HG03108 (cell line): ENCODE measurements at regions not wholly inside any gene's neighbourhood (a gene's known extent, or its start where the extent isn't known, plus 50 kb on each side); places are given as distances from the start of the nearest gene placed in this dataset.
"Not testable (repeated sequence)": the region's sequence is repeated elsewhere in the genome, so short reads cannot be mapped to it uniquely, and the experiment has no call there.

ENCODE experiments used
- ATAC-seq: cut with Tn5 transposase; IDR thresholded peaks from one replicate; pipeline ENCODE4 v1.9.1; 2021; ENCODE audit warnings: moderate library complexity; ENCODE audit not compliant: unreplicated experiment

DNA sequence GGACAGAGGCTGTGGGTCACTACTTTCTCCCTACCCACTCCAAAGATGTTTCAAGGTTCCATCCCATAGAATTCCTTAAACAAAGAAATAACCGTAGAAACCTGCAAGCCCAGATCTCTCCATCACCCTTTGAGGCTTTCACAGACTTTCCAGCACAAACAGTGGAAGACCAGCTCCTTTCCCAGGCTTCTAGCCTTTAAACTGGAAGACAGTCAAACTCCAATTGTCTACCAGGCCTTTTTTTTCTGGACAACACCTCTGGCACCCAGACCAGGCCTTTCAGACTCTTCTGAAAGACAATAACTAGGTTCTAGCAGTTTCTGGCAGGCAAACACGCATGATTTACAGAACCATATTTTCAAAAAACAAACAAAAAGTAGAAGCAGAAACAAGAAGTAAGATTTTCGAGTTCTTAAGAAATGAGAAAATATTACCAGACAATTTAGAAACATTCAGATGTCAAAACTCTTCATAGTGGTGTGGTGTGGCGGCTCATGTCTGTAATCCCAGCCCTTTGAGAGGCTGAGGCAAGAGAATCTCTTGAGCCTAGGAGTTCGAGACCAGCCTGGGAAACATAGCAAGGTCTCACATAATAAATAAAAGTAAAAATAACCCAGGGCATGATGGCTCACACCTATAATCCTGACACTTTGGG lies 73.0 kb upstream of the EPCAM start:
- ATAC-seq = no peak

DNA sequence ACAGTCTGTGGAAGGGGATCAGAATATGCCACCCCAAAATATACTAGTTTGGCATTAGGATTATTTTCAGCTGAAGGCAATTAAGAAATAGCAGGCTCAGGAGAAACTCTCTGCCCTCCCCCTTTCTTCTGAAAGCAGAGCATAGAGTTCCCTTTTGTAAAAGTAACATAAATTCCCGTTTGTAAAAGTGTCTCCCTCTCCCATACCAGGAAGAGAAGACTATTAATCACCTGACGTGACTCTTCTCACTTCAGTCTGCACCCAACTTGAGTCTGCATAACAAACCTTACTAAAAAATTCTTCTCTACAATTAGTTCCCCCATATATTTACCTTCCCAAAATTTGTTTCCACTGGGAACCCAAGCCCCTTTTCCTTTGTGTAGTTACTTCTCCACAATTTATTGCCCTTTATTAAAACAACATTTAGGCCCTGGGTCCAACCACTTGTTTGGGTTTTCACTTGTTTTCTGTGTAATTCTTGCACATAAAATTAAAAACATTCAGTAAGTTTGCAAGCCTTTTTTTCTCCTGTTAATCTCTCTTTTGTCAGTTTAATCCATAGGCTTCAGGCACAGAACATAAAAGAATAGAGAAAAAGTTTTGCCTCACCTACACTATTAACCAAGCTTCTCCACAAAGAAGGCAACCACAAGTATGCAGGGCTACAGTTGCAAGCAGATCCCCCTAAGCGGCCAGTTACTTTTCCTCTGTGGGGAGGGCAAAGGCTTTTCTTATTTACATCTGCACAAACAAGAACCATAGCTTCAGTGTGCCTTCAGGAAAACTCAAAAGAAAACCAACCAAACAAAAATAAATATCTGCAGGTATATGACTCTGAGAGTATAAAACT lies 73.8 kb upstream of the EPCAM start:
- ATAC-seq = no peak

DNA sequence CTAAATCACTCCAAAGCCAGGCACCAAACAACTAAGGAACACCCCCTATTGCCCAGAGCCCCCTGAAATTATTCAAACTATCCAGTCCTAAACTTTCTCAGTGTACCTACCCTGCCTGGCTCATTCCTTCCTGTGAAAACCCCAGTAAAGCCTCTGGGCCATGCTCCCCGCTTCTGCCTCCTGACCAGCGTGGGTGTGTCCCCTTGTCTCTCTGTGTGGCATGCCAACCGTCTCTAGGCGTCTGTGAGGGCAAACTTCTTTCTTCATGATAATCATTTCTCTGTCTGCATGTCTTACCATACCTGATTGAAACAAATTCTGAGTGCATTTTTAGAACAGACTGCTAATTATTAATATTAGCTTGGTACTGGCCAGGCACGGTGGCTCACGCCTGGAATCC lies 75.1 kb upstream of the EPCAM start:
- no peak for ATAC-seq

DNA sequence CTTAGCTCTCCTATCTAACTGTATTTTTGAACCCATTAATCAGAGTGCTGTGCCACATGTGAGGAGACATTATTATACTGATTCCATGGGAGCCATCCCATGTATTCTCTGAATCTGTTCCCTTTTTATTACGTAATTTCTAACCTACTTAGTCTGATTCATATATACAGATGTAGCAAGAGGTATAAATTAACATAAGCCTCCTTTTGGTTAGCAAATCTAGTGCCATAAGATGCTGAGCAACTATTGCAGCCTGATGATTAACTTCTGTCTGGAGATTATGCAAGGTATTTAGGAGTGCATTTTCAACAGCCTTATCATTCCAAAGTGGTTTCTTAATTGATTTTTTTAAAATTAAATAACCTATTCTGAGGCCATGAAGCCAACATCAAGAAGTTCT lies 80.2 kb upstream of the EPCAM start:
- ATAC-seq = no peak

DNA sequence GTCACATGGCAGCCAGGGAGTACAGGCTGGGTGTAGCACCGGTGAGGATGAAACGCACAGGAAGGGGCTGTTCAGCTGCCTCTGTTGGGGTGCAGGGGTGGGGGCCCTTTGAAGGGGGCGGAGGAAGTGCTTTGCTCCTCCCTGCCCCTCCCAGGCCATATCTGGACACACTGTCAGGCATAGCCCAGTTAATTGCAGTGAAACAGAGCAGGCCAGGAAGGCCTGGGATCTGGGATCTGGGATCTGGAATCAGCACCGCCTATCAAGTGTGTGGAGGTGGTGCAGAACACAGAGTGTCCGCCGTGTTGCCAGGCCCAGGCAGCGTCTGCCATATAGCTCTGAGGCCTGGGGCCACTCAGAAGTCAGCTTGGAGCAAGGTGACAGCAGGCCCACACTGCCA lies 85.5 kb upstream of the EPCAM start:
- ATAC-seq = no peak

DNA sequence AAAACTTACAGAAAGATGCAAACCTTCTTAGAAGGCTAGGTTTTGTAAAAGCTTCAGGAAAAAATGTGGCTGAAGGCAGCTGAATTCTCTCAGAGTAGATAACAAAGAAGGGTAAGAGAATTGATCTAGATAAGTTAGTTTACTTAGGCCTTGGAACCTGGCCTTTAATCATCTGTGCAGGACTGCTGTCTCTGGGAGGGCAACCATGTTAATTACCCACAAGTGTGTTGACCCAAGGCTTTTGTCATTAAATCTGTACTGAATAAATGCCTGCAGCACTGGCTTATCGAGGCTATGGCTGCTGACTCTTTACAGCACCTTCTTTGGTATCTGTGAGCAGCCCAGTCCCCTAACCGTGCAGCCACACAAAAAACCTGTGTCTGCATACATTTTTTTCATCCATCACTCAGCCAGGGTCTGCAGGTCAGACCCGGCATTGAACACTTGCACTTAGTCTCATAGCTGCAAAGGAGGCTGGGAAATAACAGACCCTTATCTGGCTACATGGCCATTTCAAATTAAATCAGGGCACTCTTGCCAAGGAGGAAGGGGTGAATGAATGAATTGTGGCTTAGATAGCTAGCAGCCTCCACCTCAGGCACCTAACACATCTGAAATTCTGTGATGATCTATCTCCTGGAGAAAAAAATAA lies 86.4 kb upstream of the EPCAM start:
- no peak for ATAC-seq

DNA sequence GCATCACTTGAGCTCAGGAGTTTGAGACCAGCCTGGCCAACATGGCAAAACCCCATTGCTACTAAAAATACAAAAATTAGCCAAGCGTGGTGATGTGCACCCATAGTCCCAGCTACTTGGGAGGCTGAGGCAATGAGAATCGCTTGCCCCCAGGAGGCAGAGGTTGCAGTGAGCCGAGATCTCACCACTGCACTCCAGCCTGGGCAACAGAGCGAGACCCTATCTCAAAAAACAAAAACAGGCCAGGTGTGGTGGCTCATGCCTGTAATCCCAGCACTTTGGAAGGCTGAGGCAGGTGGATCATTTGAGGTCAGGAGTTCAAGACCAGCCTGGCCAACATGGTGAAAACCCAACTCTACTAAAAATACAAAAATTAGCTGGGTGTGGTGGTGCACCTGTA lies 89.6 kb upstream of the EPCAM start:
- not testable (repeated sequence) for ATAC-seq

DNA sequence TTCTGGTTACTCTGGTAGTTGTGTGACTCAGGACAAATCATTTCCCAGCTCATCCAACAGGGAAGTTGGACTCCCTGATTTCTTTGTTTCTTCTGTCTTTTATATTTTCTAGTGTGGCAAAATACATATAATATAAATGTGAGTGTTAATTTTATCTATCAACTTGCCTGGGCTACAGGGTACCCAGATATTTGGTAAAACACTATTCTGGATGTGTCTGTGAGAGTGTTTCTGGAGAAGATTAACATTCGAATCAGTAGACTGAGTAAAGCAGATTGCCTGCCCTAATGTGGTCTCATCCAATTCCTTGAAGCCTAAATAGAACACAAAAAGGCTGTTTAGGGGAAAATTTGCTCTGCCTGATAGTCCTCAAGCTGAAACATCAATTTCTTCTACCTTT lies 91.1 kb upstream of the EPCAM start:
- no peak for ATAC-seq

DNA sequence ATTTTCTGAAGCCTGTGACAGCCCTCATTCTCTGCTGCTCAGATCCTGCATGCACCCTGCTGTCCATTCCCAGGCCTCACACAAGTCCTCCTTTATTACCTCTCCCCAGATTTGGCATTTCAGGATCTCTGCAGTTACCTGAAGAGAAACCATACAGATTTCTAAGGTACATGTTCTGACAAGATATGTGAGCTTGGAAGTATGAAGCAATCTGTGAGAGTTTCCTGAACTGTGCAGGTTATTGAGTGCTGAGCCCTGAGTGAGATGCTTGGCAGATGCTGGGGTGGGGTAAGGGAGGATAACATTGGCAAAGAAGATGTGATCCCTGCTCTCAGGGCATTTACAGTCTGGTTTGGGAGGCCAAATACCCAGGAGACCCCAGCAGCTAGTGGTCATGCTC lies 91.9 kb upstream of the EPCAM start:
- no peak for ATAC-seq

DNA sequence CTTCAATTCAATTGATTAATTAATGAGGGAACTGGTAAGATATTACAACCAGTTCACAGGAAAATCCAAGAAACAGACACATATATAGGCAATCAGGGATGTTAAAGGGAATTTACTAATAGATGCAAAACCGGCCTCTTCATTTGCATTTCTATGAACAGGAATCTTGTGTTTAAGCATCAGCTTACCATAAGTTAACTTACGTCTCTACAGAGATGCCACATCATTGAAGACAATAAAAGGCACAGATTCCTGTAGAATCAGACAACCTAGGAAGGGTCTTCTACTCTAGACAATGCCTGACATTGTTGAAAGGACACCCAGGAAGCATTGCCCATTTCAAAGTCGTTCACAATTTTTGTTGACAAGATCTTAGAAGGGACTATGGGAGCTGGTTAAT lies 93.0 kb upstream of the EPCAM start:
- no peak for ATAC-seq

DNA sequence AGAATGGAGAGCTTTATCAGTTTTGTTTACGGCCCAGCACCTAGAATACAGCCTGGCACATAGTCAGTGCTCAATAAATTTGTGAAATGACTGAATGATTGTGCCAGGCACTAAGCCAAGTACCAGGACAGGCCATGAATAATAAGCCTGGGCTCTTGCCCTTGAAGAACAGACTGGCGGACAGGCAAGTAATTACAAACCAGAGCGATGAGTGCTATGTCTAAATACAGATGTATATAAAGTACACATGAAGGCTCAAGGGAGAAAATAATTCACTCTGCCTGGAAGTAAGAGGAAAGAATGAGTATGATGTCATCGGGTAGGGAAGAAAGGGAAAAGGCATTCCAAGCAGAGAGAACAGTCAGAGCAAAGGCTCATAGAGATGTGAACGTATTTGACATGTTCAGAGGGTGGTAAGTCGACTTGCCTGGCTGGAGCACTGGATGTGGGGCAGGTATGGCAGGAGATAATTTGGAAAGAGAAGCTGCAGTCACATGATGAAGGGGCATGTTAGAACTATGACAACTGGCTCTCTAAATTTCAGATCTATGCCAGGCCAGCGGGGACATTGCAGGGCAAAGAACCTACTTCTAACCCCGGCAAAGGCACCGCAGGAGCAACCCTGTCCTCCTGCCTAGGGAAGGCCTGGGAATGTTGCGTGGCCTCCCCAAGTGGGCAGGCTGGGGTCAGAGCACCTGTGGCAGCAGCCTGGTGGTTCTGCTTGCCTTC lies 94.9 kb upstream of the EPCAM start:
- no peak for ATAC-seq

DNA sequence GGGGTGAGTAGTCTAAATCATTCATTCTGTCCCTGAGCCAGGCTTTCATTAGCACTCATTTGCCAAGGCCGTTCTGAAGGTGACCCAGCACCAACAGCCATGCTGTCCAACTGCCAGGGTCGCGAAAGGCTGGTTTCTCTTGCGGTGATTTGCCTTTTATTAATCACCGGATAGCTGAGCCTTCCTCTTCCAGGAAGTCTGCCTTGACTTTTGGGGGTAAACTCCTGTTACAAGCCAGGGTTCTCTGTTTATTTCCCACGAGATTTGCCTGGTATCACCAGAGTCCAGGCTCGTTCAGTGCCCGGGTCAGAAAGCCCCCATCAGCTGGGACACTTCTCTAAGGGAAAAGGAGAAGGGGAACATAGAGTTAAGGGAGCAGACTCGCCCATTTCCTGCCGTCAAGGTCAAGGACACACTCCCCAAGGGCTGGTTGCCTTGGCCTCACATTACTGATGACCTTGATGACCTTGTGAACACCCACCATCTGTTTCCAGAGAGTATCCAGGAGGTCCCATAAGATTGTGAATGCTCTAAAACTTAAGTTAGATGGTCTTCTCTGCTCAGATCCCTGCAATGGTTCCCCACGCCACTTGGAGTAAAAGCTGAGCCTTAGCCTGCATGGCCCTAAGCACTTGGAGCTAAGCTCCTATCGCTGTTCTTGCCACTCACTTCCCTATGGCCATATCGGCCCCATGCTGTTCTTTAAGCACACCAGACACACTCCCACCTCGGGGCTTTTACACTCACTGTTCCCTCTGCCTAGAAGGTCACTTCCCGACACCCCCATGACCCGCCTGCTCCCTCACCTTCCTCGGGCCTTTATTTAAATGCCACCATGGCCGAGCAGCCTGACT lies 96.0 kb upstream of the EPCAM start:
- no peak for ATAC-seq

DNA sequence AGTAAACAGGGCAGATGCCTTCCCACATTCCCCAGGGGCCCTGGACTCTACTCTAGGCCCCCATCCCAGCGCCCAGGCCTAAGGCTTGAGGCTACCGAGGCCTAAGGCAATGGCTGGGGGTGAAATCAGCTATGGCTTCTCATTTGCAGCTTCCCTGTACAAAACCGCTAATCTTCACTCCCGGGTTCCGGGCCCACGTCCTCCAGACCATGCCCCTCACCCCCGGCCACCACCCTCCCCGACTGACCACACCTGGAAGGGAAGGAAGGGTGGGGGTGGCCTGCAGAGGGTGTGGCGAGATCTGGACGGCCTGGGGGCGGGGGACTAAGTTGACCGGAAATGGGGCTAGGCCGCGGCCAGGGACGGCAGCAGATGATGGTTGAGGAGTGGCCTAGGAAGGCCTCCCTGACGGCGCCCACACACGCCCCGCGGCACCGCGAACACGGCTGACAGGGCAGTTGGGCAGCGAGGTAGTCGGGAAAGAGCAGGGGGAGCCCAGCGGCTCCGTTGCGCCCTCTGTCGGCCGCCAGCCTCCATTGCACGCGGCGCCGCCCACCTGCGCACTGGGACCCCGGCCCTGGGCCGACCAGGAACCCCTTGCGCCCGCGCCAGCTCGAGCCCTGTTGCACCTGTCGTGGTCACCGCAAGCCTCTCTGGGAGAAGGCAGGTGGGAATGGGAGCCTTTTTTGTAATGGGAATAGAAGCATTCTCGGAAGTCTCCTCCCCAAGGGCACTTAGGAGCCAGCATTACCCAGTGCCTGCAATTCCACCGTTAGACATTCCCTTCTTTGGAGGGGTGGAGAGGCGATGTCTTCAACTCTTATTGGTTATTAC lies 95.9 kb upstream of the CALM2 start:
- peak; percentile 80 for ATAC-seq

DNA sequence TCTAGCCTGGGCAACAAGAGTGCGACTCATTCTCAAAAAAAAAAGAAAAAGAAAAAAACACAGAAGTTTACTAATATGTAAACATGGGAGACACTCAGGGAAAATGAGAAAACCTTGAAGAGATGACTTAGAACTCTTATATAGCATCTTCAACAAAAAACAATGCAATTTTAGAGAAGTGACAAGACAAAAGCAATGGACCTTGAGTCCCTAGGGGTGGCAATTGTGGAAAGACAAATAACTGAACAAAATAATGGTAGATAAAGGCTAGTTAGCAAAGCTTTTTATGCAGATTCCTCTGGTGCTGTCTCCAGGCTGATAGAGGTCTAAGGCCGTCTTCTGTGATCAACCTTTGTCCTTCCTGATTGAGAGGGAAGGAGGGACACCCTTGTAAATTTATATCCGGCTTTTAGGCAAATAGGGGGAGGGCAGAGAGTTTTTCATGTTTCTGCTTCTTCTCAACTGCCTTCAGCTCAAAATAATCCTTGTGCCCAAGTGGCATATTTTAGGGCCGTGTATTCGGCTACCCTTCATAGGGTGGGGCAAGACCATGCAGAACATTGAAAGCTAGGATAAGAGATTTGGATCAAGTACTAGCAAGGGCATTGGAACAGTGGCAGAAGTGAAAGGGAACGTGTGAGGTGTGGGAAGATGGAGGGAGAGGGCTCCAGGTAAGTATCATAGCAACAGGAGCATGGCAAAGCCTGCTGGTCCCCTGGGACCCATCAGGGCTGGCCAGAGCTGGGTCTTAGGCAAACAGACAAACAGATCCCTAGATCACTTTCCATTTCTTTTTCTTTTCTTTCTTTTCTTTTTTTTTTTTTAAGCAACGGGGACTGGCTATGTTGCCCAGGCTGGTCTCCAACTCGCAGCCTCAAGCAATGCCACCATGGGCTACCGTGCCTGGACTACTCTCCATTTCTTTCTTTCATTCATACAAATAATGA lies 95.0 kb upstream of the CALM2 start:
- ATAC-seq = no peak

DNA sequence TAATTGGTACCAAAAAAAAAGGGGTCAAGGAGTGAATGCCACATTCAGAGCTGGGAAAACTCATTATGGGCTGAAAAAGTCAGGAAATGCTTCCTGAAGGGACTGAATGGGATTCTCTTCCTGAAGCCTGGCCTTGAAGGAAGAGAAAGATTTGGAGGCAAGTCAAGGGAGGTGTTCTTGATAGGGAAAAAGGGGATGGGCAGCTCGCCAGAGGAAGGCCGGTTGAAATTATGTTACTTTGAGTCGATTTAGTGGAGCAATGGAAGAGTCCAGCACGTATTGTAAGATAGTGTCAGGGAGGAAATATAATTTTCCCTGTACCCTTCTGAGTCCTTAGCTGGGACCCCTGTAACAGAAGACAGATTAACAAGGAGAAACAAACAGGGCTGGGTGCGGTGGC lies 94.1 kb upstream of the CALM2 start:
- ATAC-seq = no peak

DNA sequence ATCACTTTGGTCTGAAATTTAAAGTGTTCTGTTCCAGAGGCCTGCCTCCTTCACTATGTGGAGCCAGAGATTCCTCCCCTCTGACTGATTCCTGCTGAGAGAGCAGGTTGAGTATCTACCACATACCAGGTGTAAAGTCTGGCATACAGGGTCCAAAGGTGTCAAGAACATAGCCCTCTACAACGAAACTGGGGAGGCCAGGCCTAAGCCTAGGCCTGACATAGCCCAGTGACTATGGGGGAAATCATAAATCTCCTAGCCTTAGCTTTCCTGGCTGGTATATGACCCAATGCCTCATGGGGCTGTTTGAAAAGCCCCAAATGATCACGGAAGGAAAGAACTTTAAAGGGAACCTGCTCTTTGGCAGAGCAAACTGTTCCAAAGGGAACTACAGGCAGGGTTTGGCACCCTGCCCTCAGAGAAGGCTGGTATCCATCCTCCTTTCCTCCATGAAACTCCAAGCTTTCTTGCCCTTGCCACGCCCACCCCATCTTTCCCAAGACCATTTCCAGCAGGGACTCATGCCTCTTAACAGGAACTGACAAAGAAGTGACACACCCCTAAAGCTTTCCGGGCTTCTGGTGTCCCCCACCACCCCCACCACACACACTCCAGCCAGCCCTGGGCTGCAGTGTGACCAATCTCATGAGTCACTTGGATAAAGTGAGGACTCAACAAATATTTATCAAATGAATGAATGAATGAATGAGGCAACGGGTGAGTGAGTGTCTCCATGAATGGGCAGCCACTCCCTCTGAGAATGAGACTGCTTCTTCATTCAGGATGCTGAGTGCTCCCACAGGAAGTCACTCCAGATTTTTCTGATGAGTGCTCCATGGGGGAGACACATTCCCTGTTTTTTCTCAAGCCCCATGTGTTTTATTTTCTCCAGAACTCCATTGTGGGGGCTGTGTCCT lies 93.3 kb upstream of the CALM2 start:
- ATAC-seq = no peak

DNA sequence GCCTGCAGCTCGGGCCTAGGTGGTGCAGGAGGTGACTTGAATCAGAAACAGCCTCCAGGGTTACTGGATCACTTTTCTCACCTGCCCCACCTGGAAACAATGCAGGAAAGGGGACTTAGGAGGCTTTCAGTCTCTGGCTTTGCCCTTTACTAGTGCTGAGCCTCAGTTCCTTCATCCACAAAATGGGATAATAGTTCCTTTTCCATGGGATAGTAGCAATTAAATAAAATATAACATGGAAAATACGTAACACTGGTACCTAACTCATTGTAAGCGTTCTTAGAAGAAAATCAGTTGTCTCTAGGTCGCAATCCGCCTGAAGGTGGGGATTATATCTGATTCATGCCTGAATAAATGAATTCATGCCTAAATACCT lies 91.4 kb upstream of the CALM2 start:
- ATAC-seq = no peak
